HG03442 (cell line): ENCODE measurements at regions not wholly inside any gene's neighbourhood (a gene's known extent, or its start where the extent isn't known, plus 50 kb on each side); places are given as distances from the start of the nearest gene placed in this dataset.
A peak's percentile ranks its signal among the peaks of the same experiment; 100 is the strongest.

Experiments
- ATAC-seq: cut with Tn5 transposase; IDR thresholded peaks from one replicate; pipeline ENCODE4 v1.9.1; 2021; ENCODE audit warnings: mild to moderate bottlenecking, moderate library complexity; ENCODE audit not compliant: unreplicated experiment

- no peak for ATAC-seq
These were observed 228.2 kb upstream of the ZPLD1 start for GRCh38 chr3:102206511-102207031.

- no peak for ATAC-seq
These were observed 227.7 kb upstream of the ZPLD1 start for GRCh38 chr3:102207151-102207571.

GRCh38 chr3:102215166-102215565 lies 219.6 kb upstream of the ZPLD1 start:
- ATAC-seq = no peak

GRCh38 chr3:102223132-102223531 lies 211.7 kb upstream of the ZPLD1 start:
- no peak for ATAC-seq

GRCh38 chr3:102224171-102224570 lies 210.6 kb upstream of the ZPLD1 start:
- ATAC-seq = peak; percentile 36

GRCh38 chr3:102225005-102225404 lies 209.8 kb upstream of the ZPLD1 start:
- ATAC-seq = no peak

- ATAC-seq = peak; percentile 57
These were observed 209.2 kb upstream of the ZPLD1 start for GRCh38 chr3:102225407-102226132.

- no peak for ATAC-seq
These were observed 208.4 kb upstream of the ZPLD1 start for GRCh38 chr3:102226463-102226862.

GRCh38 chr3:102229062-102229655 lies 205.7 kb upstream of the ZPLD1 start:
- peak; percentile 40 for ATAC-seq

GRCh38 chr3:102230057-102230456 lies 204.8 kb upstream of the ZPLD1 start:
- no peak for ATAC-seq

- ATAC-seq = peak; percentile 96
These were observed 200.9 kb upstream of the ZPLD1 start for GRCh38 chr3:102233881-102234280.

- ATAC-seq = no peak
These were observed 199.1 kb upstream of the ZPLD1 start for GRCh38 chr3:102235679-102236078.

GRCh38 chr3:102237181-102237580 lies 197.6 kb upstream of the ZPLD1 start:
- no peak for ATAC-seq

- ATAC-seq = no peak
These were observed 197.0 kb upstream of the ZPLD1 start for GRCh38 chr3:102237838-102238237.

- ATAC-seq = no peak
These were observed 196.5 kb upstream of the ZPLD1 start for GRCh38 chr3:102238362-102238761.

- ATAC-seq = no peak
These were observed 194.1 kb upstream of the ZPLD1 start for GRCh38 chr3:102240720-102241119.

GRCh38 chr3:102248981-102249705 lies 185.7 kb upstream of the ZPLD1 start:
- no peak for ATAC-seq

- no peak for ATAC-seq
These were observed 179.1 kb upstream of the ZPLD1 start for GRCh38 chr3:102255736-102256135.

GRCh38 chr3:102258666-102259227 lies 176.1 kb upstream of the ZPLD1 start:
- peak; percentile 93 for ATAC-seq

- no peak for ATAC-seq
These were observed 175.2 kb upstream of the ZPLD1 start for GRCh38 chr3:102259663-102260062.

- ATAC-seq = peak; percentile 76
These were observed 169.1 kb upstream of the ZPLD1 start for GRCh38 chr3:102265720-102266119.
